Sigmoid colon (tissue), 4 donors: ENCODE measurements at regions not wholly inside any gene's neighbourhood (a gene's known extent, or its start where the extent isn't known, plus 50 kb on each side); places are given as distances from the start of the nearest gene placed in this dataset.

ENCODE experiments used
- EP300 ChIP-seq, 4 donors: sonication (generic); formaldehyde crosslinking; IDR thresholded peaks; one replicate each; pipeline ENCODE4 v1.6.1; 2017; ENCODE audit warnings: antibody characterized with exemption in 4 of 4
- TF ChIP-seq, protein P1 (sequence below), 4 experiments: fragments of 450-650 bp in 3 of 4; fragments of 200-600 bp in 1 of 4; IDR thresholded peaks; one replicate each; pipeline ENCODE4 v1.5.1; 2016 to 2019; ENCODE audit warnings: antibody characterized with exemption in 4 of 4, mild to moderate bottlenecking in 3 of 4, moderate library complexity in 2 of 4

DNA sequence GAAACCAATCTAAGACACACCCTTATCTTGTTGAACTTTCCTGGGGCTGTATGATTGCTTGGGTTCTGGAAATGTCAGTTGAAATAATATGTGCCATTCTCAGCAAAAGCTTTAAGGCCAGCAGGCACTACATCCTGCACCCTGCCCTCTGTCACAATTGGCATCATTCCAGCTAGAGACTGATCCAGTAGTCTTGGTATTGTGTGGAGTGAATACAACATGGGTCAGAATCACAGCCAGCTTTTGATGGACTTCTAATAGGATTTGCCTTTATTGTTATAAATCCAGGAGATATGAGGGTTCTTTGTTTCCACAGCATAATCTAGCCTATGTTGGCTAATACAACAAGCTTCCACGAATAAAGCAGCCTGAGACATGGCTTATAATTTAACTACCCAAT is 617.0 kb upstream of the CDH2 start:
- TF ChIP-seq, protein P1, sequence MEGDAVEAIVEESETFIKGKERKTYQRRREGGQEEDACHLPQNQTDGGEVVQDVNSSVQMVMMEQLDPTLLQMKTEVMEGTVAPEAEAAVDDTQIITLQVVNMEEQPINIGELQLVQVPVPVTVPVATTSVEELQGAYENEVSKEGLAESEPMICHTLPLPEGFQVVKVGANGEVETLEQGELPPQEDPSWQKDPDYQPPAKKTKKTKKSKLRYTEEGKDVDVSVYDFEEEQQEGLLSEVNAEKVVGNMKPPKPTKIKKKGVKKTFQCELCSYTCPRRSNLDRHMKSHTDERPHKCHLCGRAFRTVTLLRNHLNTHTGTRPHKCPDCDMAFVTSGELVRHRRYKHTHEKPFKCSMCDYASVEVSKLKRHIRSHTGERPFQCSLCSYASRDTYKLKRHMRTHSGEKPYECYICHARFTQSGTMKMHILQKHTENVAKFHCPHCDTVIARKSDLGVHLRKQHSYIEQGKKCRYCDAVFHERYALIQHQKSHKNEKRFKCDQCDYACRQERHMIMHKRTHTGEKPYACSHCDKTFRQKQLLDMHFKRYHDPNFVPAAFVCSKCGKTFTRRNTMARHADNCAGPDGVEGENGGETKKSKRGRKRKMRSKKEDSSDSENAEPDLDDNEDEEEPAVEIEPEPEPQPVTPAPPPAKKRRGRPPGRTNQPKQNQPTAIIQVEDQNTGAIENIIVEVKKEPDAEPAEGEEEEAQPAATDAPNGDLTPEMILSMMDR (IDR thresholded peaks at IDR 0.05): no peak
- TF ChIP-seq EP300 (IDR thresholded peaks at IDR 0.05): no peak
